ENCODE measurements at regions not wholly inside any gene's neighbourhood (a gene's known extent, or its start where the extent isn't known, plus 50 kb on each side); places are given as distances from the start of the nearest gene placed in this dataset.

- H3K4me2 ChIP-seq (ENCODE audit: low read depth, low read length, poor library complexity, severe bottlenecking): no peak overlapping the region
- no peaks in the 10 kb centered on the region for H3K79me2 ChIP-seq (ENCODE audit: insufficient read depth, low read length)
- no peak overlapping the region for H2AFZ ChIP-seq (ENCODE audit: low read depth, low read length, severe bottlenecking)
- no peaks in the 10 kb centered on the region for H3K27me3 ChIP-seq (ENCODE audit: low read length)
- no peaks in the 10 kb centered on the region for H3K9me2 ChIP-seq (replicated peaks; ENCODE audit: insufficient read depth, low read length)
- no peaks in the 10 kb centered on the region for H3K9me3 ChIP-seq (ENCODE audit: insufficient read depth, low read length)
- H3K4me3 ChIP-seq (ENCODE audit: insufficient read depth, low read length, poor library complexity, severe bottlenecking): no peak overlapping the region
- no peaks in the 10 kb centered on the region for H3F3A ChIP-seq (ENCODE audit: insufficient read depth)
- no peak for TF ChIP-seq CTCF (IDR thresholded peaks at IDR 0.05; ENCODE audit: insufficient read depth, low read length, poor library complexity, severe bottlenecking)
- no peak for TF ChIP-seq EZH2phosphoT487 (conservative IDR thresholded peaks at IDR 0.05; ENCODE audit: low read length)
- no peak overlapping the region for H3K27ac ChIP-seq (ENCODE audit: low read depth, low read length)
- no peak overlapping the region for H3K9ac ChIP-seq (ENCODE audit: low read length)
- no peaks in the 10 kb centered on the region for H3K36me3 ChIP-seq (ENCODE audit: low read length)
- H4K20me1 ChIP-seq (ENCODE audit: low read depth, low read length): no peaks in the 10 kb centered on the region
These were observed 473.4 kb downstream of the NTRK2 start for GRCh38 chr9:85142968-85143367.

- Histone ChIP-seq H3K9ac (ENCODE audit: low read length) (no peak overlapping the region), H3K79me2 (ENCODE audit: insufficient read depth, low read length) (no peaks in the 10 kb centered on the region), H3K27me3 (ENCODE audit: low read length) (no peaks in the 10 kb centered on the region), H3F3A (ENCODE audit: insufficient read depth) (no peaks in the 10 kb centered on the region), H3K4me3 (ENCODE audit: insufficient read depth, low read length, poor library complexity, severe bottlenecking) (no peak overlapping the region), H3K9me2 (replicated peaks; ENCODE audit: insufficient read depth, low read length) (no peaks in the 10 kb centered on the region), H3K9me3 (ENCODE audit: insufficient read depth, low read length) (no peaks in the 10 kb centered on the region), H3K27ac (ENCODE audit: low read depth, low read length) (no peak overlapping the region), H3K4me2 (ENCODE audit: low read depth, low read length, poor library complexity, severe bottlenecking) (no peak overlapping the region), H4K20me1 (ENCODE audit: low read depth, low read length) (no peaks in the 10 kb centered on the region), H2AFZ (ENCODE audit: low read depth, low read length, severe bottlenecking) (no peak overlapping the region), H3K36me3 (ENCODE audit: low read length) (no peaks in the 10 kb centered on the region)
- TF ChIP-seq EZH2phosphoT487 (conservative IDR thresholded peaks at IDR 0.05; ENCODE audit: low read length) (no peak), CTCF (IDR thresholded peaks at IDR 0.05; ENCODE audit: insufficient read depth, low read length, poor library complexity, severe bottlenecking) (no peak)
These were observed 473.0 kb downstream of the NTRK2 start for GRCh38 chr9:85142496-85142911.

GRCh38 chr9:85137696-85138095, 468.2 kb downstream of the NTRK2 start:
- no peaks in the 10 kb centered on the region for H3K79me2 ChIP-seq (ENCODE audit: insufficient read depth, low read length)
- no peaks in the 10 kb centered on the region for H3F3A ChIP-seq (ENCODE audit: insufficient read depth)
- H3K27ac ChIP-seq (ENCODE audit: low read depth, low read length): no peak overlapping the region
- no peaks in the 10 kb centered on the region for H4K20me1 ChIP-seq (ENCODE audit: low read depth, low read length)
- no peaks in the 10 kb centered on the region for H3K36me3 ChIP-seq (ENCODE audit: low read length)
- no peak overlapping the region for H3K4me3 ChIP-seq (ENCODE audit: insufficient read depth, low read length, poor library complexity, severe bottlenecking)
- no peaks in the 10 kb centered on the region for H3K9me3 ChIP-seq (ENCODE audit: insufficient read depth, low read length)
- H2AFZ ChIP-seq (ENCODE audit: low read depth, low read length, severe bottlenecking): no peak overlapping the region
- no peak for TF ChIP-seq CTCF (IDR thresholded peaks at IDR 0.05; ENCODE audit: insufficient read depth, low read length, poor library complexity, severe bottlenecking)
- TF ChIP-seq EZH2phosphoT487 (conservative IDR thresholded peaks at IDR 0.05; ENCODE audit: low read length): no peak
- H3K9me2 ChIP-seq (replicated peaks; ENCODE audit: insufficient read depth, low read length): no peaks in the 10 kb centered on the region
- H3K4me2 ChIP-seq (ENCODE audit: low read depth, low read length, poor library complexity, severe bottlenecking): no peak overlapping the region
- no peak overlapping the region for H3K9ac ChIP-seq (ENCODE audit: low read length)
- H3K27me3 ChIP-seq (ENCODE audit: low read length): no peaks in the 10 kb centered on the region
